GM21737 (cell line): ENCODE measurements at regions not wholly inside any gene's neighbourhood (a gene's known extent, or its start where the extent isn't known, plus 50 kb on each side); places are given as distances from the start of the nearest gene placed in this dataset.
"Not testable (repeated sequence)": the region's sequence is repeated elsewhere in the genome, so short reads cannot be mapped to it uniquely, and the experiment has no call there.

Source experiments
- ATAC-seq: cut with Tn5 transposase; IDR thresholded peaks from one replicate; pipeline ENCODE4 v1.9.1; 2021; ENCODE audit warnings: mild to moderate bottlenecking, moderate library complexity; ENCODE audit not compliant: unreplicated experiment

- ATAC-seq = peak; percentile 82
Observed at GRCh38 chr13:70568571-70568970, 460.3 kb upstream of the KLHL1 start.

GRCh38 chr13:70544706-70545105 lies 436.5 kb upstream of the KLHL1 start:
- ATAC-seq = no peak

- ATAC-seq = no peak
Observed at GRCh38 chr13:70541451-70541850, 433.2 kb upstream of the KLHL1 start.

- no peak for ATAC-seq
Observed at GRCh38 chr13:70534466-70534865, 426.2 kb upstream of the KLHL1 start.

GRCh38 chr13:70529652-70530051 lies 421.4 kb upstream of the KLHL1 start:
- no peak for ATAC-seq

- ATAC-seq = no peak
Observed at GRCh38 chr13:70527599-70527998, 419.3 kb upstream of the KLHL1 start.

- no peak for ATAC-seq
Observed at GRCh38 chr13:70523622-70524021, 415.4 kb upstream of the KLHL1 start.

- ATAC-seq = no peak
Observed at GRCh38 chr13:70520275-70521036, 412.2 kb upstream of the KLHL1 start.

- no peak for ATAC-seq
Observed at GRCh38 chr13:70518081-70518480, 409.8 kb upstream of the KLHL1 start.

GRCh38 chr13:70516226-70516625 lies 408.0 kb upstream of the KLHL1 start:
- ATAC-seq = no peak

GRCh38 chr13:70511861-70512417 lies 403.7 kb upstream of the KLHL1 start:
- ATAC-seq = not testable (repeated sequence)

GRCh38 chr13:70505809-70506208 lies 397.6 kb upstream of the KLHL1 start:
- ATAC-seq = no peak

- no peak for ATAC-seq
Observed at GRCh38 chr13:70502944-70503343, 394.7 kb upstream of the KLHL1 start.

- ATAC-seq = no peak
Observed at GRCh38 chr13:70490320-70490935, 382.2 kb upstream of the KLHL1 start.

GRCh38 chr13:70484931-70485330 lies 376.7 kb upstream of the KLHL1 start:
- no peak for ATAC-seq

- ATAC-seq = no peak
Observed at GRCh38 chr13:70483599-70484276, 375.5 kb upstream of the KLHL1 start.

GRCh38 chr13:70473907-70474306 lies 365.7 kb upstream of the KLHL1 start:
- no peak for ATAC-seq

- no peak for ATAC-seq
Observed at GRCh38 chr13:70469077-70469476, 360.8 kb upstream of the KLHL1 start.

GRCh38 chr13:70457474-70457873 lies 349.2 kb upstream of the KLHL1 start:
- ATAC-seq = no peak

GRCh38 chr13:70448820-70449219 lies 340.6 kb upstream of the KLHL1 start:
- ATAC-seq = no peak

- no peak for ATAC-seq
Observed at GRCh38 chr13:70432276-70432805, 324.1 kb upstream of the KLHL1 start.
